H1 (cell line): ENCODE measurements at regions not wholly inside any gene's neighbourhood (a gene's known extent, or its start where the extent isn't known, plus 50 kb on each side); places are given as distances from the start of the nearest gene placed in this dataset.

Source experiments
- CTCF ChIP-seq, 3 experiments: IDR thresholded peaks; 1 replicate in 2 of 3; 2 replicates in 1 of 3; pipeline versions ENCODE4 v1.5.1 to v1.6.1; 2011; ENCODE audit warnings: low read length in 3 of 3, mild to moderate bottlenecking in 3 of 3, inconsistent platforms in 2 of 3, low read depth in 1 of 3, moderate library complexity in 1 of 3; ENCODE audit not compliant: insufficient read depth in 1 of 3; ENCODE audit errors: control extremely low read depth in 1 of 3
- EP300 ChIP-seq, 2 experiments: IDR thresholded peaks; 1 replicate in 1 of 2; 2 replicates in 1 of 2; pipeline ENCODE4 v1.6.1; 2011 to 2012; ENCODE audit warnings: low read depth in 2 of 2, low read length in 2 of 2, mild to moderate bottlenecking in 2 of 2, borderline replicate concordance in 1 of 2, inconsistent platforms in 1 of 2, moderate library complexity in 1 of 2
- EZH2 ChIP-seq: fragments of 200-600 bp; sonication (generic); IDR thresholded peaks from 2 replicates; pipeline ENCODE4 v1.7.1; 2012; ENCODE audit warnings: low read depth, mild to moderate bottlenecking, moderate library complexity, low read length, inconsistent platforms; ENCODE audit not compliant: severe bottlenecking
- JUND ChIP-seq: IDR thresholded peaks from 2 replicates; pipeline ENCODE4 v1.6.1; 2011; ENCODE audit warnings: mild to moderate bottlenecking, improper control_type of control experiment, low read length
- KDM4A ChIP-seq: IDR thresholded peaks from one replicate; pipeline ENCODE4 v1.7.1; 2012; ENCODE audit warnings: low read depth, mild to moderate bottlenecking, moderate library complexity, low read length, inconsistent platforms; ENCODE audit not compliant: severe bottlenecking
- MAX ChIP-seq: IDR thresholded peaks from 2 replicates; pipeline ENCODE4 v1.6.1; 2012; ENCODE audit warnings: inconsistent platforms
- POLR2AphosphoS5 ChIP-seq: IDR thresholded peaks from 2 replicates; pipeline ENCODE4 v1.6.1; 2011; ENCODE audit warnings: low read depth, low read length
- TAF1 ChIP-seq: IDR thresholded peaks from 2 replicates; pipeline ENCODE4 v1.6.1; 2011; ENCODE audit warnings: mild to moderate bottlenecking, low read depth, low read length
- TBP ChIP-seq: IDR thresholded peaks from 2 replicates; pipeline ENCODE4 v1.6.1; 2011; ENCODE audit warnings: low read depth, low read length, improper control_type of control experiment

- TF ChIP-seq POLR2AphosphoS5 (no peak), TAF1 (no peak), EP300 (IDR thresholded peaks at IDR 0.05; ENCODE audit: borderline replicate concordance in 1 of 2, low read depth in 2 of 2, low read length in 2 of 2) (no peak), KDM4A (no peak), MAX (no peak), CTCF (IDR thresholded peaks at IDR 0.05; ENCODE audit: control extremely low read depth in 1 of 3, insufficient read depth in 1 of 3, low read depth in 1 of 3, low read length in 3 of 3) (no peak), EZH2 (no peak), JUND (no peak), TBP (no peak)
Observed at GRCh38 chr10:121024905-121025584, 173.9 kb downstream of the WDR11 start.
